GM12878 (cell line): ENCODE measurements at regions not wholly inside any gene's neighbourhood (a gene's known extent, or its start where the extent isn't known, plus 50 kb on each side); places are given as distances from the start of the nearest gene placed in this dataset.

ENCODE experiments used
- ATF3 ChIP-seq: IDR thresholded peaks from 2 replicates; pipeline ENCODE4 v1.6.1; 2011; ENCODE audit warnings: low read depth, mild to moderate bottlenecking, low read length, moderate library complexity, borderline replicate concordance; ENCODE audit errors: extremely low read depth
- CTCF ChIP-seq, 3 experiments: IDR thresholded peaks in 2 of 3; conservative IDR thresholded peaks in 1 of 3; 2 replicates each; pipeline ENCODE4 v1.5.1; 2011; ENCODE audit warnings: low read depth in 3 of 3, low read length in 3 of 3, mild to moderate bottlenecking in 3 of 3, control low read depth in 2 of 3, moderate library complexity in 2 of 3, inconsistent platforms in 1 of 3, mixed read lengths in 1 of 3; ENCODE audit not compliant: control insufficient read depth in 2 of 3, insufficient read depth in 1 of 3; ENCODE audit errors: extremely low read depth in 1 of 3
- EP300 ChIP-seq, 2 experiments: fragments of 150-350 bp in 1 of 2; IDR thresholded peaks; 2 replicates each; pipeline ENCODE4 v1.6.1; 2011 to 2012; ENCODE audit warnings: low read depth in 2 of 2, low read length in 2 of 2, borderline replicate concordance in 1 of 2, improper control_type of control experiment in 1 of 2, inconsistent platforms in 1 of 2; ENCODE audit not compliant: control insufficient read depth in 1 of 2
- JUNB ChIP-seq: IDR thresholded peaks from 2 replicates; pipeline ENCODE4 v1.6.1; 2016; ENCODE audit warnings: antibody characterized with exemption, mild to moderate bottlenecking
- KAT2A ChIP-seq: conservative IDR thresholded peaks from 2 replicates; pipeline ENCODE4 v1.6.1; 2011; ENCODE audit warnings: low read depth, low read length; ENCODE audit not compliant: control insufficient read depth
- POLR2A ChIP-seq: IDR thresholded peaks from 2 replicates; pipeline ENCODE4 v1.6.1; 2011; ENCODE audit warnings: low read depth, mild to moderate bottlenecking, low read length
- POLR2AphosphoS2 ChIP-seq: IDR thresholded peaks from 2 replicates; pipeline ENCODE4 v1.6.1; 2011; ENCODE audit warnings: low read depth, mild to moderate bottlenecking, low read length, improper control_type of control experiment, moderate library complexity
- RAD21 ChIP-seq: IDR thresholded peaks from 2 replicates; pipeline ENCODE4 v1.6.1; 2011; ENCODE audit warnings: mild to moderate bottlenecking, low read depth, low read length, moderate library complexity; ENCODE audit not compliant: insufficient read depth
- REST ChIP-seq: IDR thresholded peaks from 2 replicates; pipeline ENCODE4 v1.6.1; 2012; ENCODE audit warnings: mild to moderate bottlenecking, low read depth, low read length
- ZNF207 ChIP-seq: fragments of 450-650 bp; IDR thresholded peaks from 2 replicates; pipeline ENCODE4 v1.6.1; 2014; ENCODE audit warnings: antibody characterized with exemption, mild to moderate bottlenecking, borderline replicate concordance
- ZNF384 ChIP-seq: IDR thresholded peaks from 2 replicates; pipeline ENCODE4 v1.6.1; 2012; ENCODE audit warnings: low read depth, mild to moderate bottlenecking, low read length, improper control_type of control experiment, borderline replicate concordance

GRCh38 chr7:49443515-49443914 lies 329.9 kb upstream of the VWC2 start:
- TF ChIP-seq JUNB (no peak), CTCF (IDR thresholded peaks at IDR 0.05 in 2 of 3, conservative IDR thresholded peaks at IDR 0.05 in 1 of 3; ENCODE audit: control insufficient read depth in 2 of 3, extremely low read depth in 1 of 3, insufficient read depth in 1 of 3, low read depth in 3 of 3, low read length in 3 of 3) (no peak), ATF3 (no peak), EP300 (IDR thresholded peaks at IDR 0.05; ENCODE audit: borderline replicate concordance in 1 of 2, control insufficient read depth in 1 of 2, low read depth in 2 of 2, low read length in 2 of 2) (no peak), ZNF207 (no peak), REST (no peak), RAD21 (no peak), POLR2AphosphoS2 (no peak), POLR2A (no peak), ZNF384 (no peak), KAT2A (no peak)
